ENCODE measurements at regions not wholly inside any gene's neighbourhood (a gene's known extent, or its start where the extent isn't known, plus 50 kb on each side); places are given as distances from the start of the nearest gene placed in this dataset.

GRCh38 chr11:119904531-119905035 is 175.6 kb upstream of the NECTIN1 start:
- no peak for TF ChIP-seq POLR2AphosphoS5 (IDR thresholded peaks at IDR 0.05; ENCODE audit: low read depth, low read length)
- TF ChIP-seq POLR2A (IDR thresholded peaks at IDR 0.05; ENCODE audit: low read depth, low read length) = no peak
- no peak for TF ChIP-seq TAF1 (IDR thresholded peaks at IDR 0.05; ENCODE audit: borderline replicate concordance, low read depth, low read length)
